ENCODE measurements at regions not wholly inside any gene's neighbourhood (a gene's known extent, or its start where the extent isn't known, plus 50 kb on each side); places are given as distances from the start of the nearest gene placed in this dataset.

DNA sequence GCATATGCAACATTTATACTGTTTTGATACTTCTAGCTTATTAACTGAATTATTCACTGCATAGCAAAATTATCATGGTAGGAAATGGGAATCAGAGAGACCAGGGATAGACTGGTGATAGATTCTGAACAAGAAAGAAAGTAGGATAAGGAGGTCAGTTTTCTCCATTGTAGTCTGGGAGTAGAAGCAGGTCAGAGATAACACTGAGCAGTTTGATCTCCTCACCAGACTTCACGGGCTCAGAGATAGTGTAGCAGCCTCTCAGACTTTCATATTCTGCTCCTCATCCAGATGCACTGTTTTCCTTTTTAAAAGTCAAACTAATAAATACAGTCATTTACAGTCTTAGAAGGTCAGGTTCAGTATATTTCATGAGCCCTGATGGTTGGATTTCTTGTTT lies 56.0 kb upstream of the MYO16 start:
- no peaks in the 10 kb centered on the region for H4K20me1 ChIP-seq (ENCODE audit: control insufficient read depth, insufficient read depth, insufficient read length)
- no peak overlapping the region for H3K23ac ChIP-seq (ENCODE audit: insufficient read length, low read depth, low read length)
- no peak overlapping the region for H2BK5ac ChIP-seq (ENCODE audit: insufficient read length, low read length)
- no peak overlapping the region for H4K5ac ChIP-seq (ENCODE audit: insufficient read length, low read depth, low read length)
- H3K18ac ChIP-seq (ENCODE audit: insufficient read length, low read depth, low read length) = no peak overlapping the region
- no peaks in the 10 kb centered on the region for H3K27me3 ChIP-seq (ENCODE audit: insufficient read depth, low read length)
- TF ChIP-seq, protein P1, sequence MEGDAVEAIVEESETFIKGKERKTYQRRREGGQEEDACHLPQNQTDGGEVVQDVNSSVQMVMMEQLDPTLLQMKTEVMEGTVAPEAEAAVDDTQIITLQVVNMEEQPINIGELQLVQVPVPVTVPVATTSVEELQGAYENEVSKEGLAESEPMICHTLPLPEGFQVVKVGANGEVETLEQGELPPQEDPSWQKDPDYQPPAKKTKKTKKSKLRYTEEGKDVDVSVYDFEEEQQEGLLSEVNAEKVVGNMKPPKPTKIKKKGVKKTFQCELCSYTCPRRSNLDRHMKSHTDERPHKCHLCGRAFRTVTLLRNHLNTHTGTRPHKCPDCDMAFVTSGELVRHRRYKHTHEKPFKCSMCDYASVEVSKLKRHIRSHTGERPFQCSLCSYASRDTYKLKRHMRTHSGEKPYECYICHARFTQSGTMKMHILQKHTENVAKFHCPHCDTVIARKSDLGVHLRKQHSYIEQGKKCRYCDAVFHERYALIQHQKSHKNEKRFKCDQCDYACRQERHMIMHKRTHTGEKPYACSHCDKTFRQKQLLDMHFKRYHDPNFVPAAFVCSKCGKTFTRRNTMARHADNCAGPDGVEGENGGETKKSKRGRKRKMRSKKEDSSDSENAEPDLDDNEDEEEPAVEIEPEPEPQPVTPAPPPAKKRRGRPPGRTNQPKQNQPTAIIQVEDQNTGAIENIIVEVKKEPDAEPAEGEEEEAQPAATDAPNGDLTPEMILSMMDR (conservative IDR thresholded peaks at IDR 0.05) = no peak
- H3K79me1 ChIP-seq (ENCODE audit: insufficient read depth, low read depth, low read length, poor library complexity, severe bottlenecking) = no peaks in the 10 kb centered on the region
- H2BK120ac ChIP-seq (ENCODE audit: low read depth, low read length, poor library complexity, severe bottlenecking) = no peak overlapping the region
- no peaks in the 10 kb centered on the region for H3K79me2 ChIP-seq (ENCODE audit: insufficient read depth, low read length)
- H3K4me1 ChIP-seq (ENCODE audit: insufficient read depth, low read length) = no peaks in the 10 kb centered on the region
- DNase-seq = no peak
- WGBS (ENCODE audit: extremely low coverage, insufficient read length, low lambda C conversion rate) = no CpG with 5 or more reads among the region's 1 CpG
- H2BK15ac ChIP-seq (ENCODE audit: low read depth, low read length) = no peak overlapping the region
- no peaks in the 10 kb centered on the region for H3K23me2 ChIP-seq (ENCODE audit: insufficient read length, low read depth, low read length, poor library complexity, severe bottlenecking)
- H3K27ac Mint-ChIP-seq = no peak overlapping the region
- no peaks in the 10 kb centered on the region for H3K9me3 Mint-ChIP-seq
- no peak overlapping the region for H2AK5ac ChIP-seq (ENCODE audit: insufficient read length, low read length)
- H3K36me3 Mint-ChIP-seq (ENCODE audit: insufficient read depth in 1 of 3, low read depth in 3 of 3) = no peaks in the 10 kb centered on the region
- H3K56ac ChIP-seq (ENCODE audit: insufficient read length, low read depth, low read length) = no peak overlapping the region
- H3T11ph ChIP-seq (ENCODE audit: low read length) = no peak overlapping the region
- no peak overlapping the region for H3K9ac ChIP-seq (ENCODE audit: extremely low read depth, insufficient read length, low read length)
- peaks cover under 1% of the 10 kb centered on the region for H3K27me3 Mint-ChIP-seq (ENCODE audit: low read depth)
- no peaks in the 10 kb centered on the region for H3K9me3 ChIP-seq (ENCODE audit: control insufficient read depth, low read depth, low read length)
- H3K4me1 Mint-ChIP-seq = no peaks in the 10 kb centered on the region
- H3K14ac ChIP-seq (ENCODE audit: insufficient read depth, low read length) = no peak overlapping the region
- no peak overlapping the region for H2BK20ac ChIP-seq (ENCODE audit: low read depth, low read length, poor library complexity, severe bottlenecking)
- no peak overlapping the region for H3K27ac ChIP-seq (ENCODE audit: insufficient read length, low read depth, low read length)
- H2BK12ac ChIP-seq (ENCODE audit: insufficient read length, low read depth, low read length) = no peak overlapping the region
- no peak overlapping the region for H3K4me3 Mint-ChIP-seq
- no peak overlapping the region for H4K8ac ChIP-seq (replicated peaks; ENCODE audit: insufficient read length, low read depth, low read length)
- no peak overlapping the region for H2AFZ ChIP-seq (ENCODE audit: low read length)
- H4K91ac ChIP-seq (ENCODE audit: insufficient read length, low read depth, low read length) = no peak overlapping the region
- no peak overlapping the region for H3K4me2 ChIP-seq (ENCODE audit: insufficient read depth, insufficient read length, low read length)
- no peak overlapping the region for H3K4ac ChIP-seq (ENCODE audit: low read depth, low read length)
